Stimulated activated CD4-positive, alpha-beta T cell treated with anti-CD3 and anti-CD28 coated beads, Interleukin-15, amount 100 ng/mL, for 1 hour (primary cell): ENCODE measurements at regions not wholly inside any gene's neighbourhood (a gene's known extent, or its start where the extent isn't known, plus 50 kb on each side); places are given as distances from the start of the nearest gene placed in this dataset.

Experiments used
- DNase-seq, 2 donors: peaks; one replicate each; pipeline ENCODE4 v3.0.0-alpha.2; 2020; ENCODE audit warnings: low read depth in 1 of 2, low spot score in 1 of 2

DNA sequence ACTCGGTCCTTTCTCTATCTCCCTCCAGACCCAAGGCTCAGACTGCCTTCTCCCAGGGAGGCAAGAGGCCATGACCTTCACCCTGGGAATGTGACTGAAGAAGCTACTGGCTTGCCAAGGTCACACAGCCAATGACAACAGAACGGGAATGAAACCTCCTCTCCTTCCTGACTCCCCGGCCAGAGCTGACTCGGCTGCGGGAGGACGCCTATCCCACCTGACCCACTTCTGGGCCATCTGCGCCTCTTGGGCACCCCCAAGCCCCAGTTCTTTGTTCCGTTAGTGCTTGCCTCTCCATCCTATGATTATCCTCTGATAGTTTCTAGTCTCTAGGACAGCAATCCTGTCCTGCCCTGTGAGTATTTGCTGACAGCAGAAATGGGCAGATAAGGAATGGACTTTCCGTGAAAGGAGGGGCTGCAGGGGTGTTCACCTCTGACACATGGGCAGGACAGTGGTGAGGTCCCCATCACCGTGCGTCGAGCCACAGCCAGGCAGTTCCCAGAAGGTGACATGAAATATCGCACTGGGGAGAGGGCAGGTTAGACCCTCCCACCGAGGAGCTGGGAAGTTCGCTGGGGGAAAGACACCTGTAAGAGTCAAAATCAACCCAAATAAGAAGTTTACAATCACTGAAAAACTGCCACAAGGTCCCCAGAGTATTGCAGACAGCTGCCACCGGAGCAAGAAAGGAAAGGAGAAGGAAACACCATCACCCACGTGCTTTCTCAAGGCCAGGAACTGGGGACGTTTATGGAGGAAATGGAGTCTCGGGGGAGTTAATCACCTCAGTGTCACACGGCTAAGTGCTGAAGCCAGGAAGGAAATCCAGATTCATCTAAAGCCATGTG, 63.0 kb downstream of the INSIG1 start:
- no peak for DNase-seq

DNA sequence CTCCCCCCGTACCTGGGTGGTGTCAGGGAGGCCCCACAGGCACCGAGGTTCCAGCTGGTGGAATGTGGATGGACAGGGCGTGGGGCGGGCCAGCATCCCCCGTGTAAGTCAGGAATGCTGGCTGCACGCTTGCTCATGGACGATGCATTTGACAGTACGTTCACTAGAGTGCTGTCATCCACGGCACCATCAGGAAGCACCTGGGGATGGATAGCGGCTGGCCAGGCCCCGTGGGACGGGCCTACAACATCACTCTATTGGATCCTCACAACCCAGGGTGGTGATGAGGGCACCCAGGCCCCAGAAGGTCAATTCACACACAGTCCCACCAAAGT, 63.6 kb downstream of the INSIG1 start:
- no peak for DNase-seq

DNA sequence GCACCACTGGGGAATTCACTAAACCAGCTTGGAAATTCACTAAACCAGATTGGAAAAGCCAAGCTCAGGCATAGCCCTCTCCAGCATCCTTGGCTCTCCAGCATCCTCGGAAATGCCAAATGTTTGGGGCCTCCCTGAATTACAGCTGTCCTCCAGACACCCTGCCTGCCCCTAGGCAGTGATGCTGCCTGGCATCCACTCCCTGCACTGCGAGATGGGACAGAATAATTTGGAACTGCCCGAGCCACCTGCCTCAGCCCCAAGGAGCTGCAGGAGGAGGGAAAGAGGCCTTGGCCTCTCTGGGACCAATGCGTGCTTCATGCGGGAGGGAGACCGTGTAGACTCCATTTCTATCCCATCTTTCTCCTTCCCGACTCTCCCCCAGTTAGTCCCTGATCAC, 64.3 kb downstream of the INSIG1 start:
- DNase-seq: no peak

DNA sequence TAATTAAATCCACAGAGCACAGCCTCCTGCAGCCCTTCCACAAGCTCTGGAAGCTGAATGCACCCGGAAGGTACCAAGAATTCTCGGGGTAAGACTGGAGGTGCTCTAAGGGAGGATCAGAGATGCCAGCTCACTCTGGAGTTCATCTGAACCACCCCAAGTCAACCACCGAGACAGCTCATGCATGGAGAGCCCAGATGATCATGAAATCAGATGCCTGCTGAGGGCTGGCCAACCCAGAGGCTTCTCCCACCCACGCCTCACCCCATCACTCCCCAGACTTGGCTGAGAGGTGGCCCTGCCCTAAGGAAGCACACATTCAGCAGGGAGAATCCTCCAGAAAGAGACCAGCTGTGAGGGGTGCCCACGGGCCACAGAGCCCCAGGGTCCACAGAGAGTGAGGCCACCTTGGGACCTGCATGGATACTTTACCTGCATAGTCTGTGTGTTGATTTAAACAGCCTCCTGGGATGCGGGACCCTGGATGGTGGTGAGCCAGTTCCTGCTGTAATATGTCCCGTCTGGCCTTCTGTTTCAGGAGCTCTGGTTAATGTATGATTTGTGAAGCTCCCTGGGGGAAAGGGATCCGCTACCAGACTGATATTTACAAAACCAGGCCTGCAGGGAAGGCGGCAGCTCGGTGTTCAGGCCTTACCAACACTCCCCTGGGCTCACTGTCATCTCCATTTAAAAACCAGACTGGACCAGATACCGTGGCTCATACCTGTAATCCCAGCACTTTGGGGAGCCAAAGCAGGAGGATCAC, 64.9 kb downstream of the INSIG1 start:
- DNase-seq: no peak

DNA sequence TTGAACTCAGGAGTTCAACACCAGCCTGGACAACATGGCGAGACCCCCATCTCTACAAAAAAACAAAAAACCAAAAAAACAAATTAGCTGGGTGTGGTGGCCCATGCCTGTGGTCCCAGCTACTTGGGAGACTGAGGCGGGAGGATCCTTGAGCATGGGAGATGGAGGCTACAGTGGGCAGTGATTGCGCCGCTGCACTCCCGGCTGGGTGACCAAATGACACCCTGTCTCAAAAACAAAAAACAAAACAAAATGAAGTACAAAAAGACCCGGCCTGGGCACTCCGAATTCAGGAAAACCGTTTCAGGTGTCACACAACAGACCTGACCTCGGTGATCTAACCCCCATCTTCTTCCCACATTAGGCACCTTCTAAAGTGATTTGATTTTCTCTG, 65.5 kb downstream of the INSIG1 start:
- DNase-seq: no peak

DNA sequence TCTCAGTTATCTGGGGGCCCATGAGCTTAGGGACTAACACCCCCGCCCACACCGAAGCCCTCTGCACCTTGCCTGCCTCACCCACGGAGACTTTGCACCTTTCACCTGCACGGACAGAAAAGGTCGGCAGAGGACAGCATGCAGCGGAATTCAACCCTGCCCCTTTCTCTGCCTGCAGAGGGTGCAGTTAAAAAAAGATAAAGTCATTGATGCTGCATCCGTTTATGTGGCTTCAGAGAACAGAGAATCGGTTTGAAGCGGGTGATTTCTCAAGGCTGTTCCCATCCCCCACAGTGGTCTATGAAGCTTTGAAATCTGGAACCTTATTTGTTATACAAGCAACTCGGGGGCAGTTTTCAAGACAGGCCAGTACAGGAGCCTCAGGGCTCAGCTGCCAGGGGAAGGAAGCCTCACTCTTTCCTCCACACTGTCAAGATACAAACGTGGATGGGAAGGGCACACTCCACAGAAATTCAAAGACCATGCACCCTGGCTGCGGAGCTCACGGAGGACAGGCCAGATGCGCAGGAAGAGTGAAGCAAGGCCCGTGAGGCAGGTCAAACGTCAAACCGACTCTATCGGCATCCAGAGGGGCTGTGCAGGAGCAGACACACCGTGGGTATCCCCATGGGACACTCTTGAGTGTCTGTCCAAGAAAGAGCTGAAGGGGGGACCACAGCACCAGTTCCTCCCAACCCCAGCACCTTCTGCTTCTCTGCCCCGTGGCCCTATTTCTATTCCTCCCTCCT, 66.3 kb downstream of the INSIG1 start:
- DNase-seq: no peak

DNA sequence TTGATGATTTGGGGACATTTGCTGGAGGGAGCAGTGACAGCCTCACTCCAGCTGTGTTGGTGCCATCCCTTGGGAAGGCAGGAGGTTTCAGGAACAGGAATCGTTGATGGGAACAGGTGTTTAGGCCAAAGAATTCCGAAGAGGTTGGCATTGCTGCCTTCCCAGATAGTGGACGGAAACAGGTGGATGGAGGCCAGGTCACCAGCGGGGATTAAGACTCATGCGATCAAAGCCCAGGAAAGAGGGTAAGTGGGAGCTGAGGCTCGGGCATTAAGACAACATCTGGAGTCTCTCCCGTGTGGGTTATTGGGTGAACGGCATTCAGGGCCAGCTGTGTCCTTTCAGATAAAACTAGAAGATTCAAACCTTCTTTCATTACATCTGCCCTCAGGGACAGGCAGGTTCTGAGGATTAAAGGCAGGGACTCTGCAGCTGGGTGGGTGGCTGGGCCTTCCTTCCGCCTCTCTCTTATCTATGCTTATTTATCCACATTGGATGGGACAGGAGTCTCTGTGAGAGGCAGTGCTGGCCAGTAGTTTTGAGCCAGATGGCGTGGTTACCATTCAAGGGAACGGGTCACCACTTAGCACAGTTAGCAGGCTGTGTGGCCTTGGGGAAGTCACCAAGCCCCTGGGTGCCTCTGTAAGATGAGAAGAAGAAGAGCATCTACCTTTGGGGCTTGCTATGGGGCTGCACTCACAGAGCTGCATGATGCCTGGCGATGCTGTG, 67.6 kb downstream of the INSIG1 start:
- DNase-seq: no peak

DNA sequence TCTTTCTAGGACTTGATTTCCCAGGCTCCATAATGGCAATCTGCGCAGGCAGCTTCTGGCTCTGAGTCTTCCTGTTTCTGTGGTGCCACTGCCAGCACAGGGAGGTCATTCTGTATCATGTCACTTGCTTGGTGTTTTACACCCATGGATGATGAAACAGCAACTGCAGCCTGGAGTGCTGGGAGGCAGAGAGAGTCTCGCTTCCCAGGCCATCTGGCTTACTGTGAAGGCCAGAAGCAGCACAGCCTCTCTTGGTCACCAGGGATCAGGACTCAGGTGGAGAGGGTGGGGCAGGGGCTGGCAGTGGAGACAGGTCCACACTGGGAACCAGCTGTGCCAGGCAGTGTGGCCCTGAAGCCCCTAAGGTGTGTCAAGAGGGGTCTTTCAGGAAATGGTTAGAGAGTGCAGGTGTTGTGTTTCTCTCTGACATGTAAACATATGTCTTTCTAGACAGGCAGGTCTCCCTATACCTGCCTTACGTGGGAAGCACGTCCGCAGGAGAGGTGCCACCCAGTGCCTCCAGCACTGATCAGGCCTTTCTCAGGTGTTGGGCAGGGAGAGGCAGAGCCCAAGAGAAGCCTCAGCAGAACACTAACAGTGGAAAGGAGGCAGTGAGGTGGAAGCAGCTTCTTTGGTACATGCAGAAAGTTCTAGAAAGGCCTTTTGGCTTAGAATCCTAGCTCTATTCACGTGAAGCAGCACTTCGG, 71.4 kb downstream of the INSIG1 start:
- DNase-seq: no peak

DNA sequence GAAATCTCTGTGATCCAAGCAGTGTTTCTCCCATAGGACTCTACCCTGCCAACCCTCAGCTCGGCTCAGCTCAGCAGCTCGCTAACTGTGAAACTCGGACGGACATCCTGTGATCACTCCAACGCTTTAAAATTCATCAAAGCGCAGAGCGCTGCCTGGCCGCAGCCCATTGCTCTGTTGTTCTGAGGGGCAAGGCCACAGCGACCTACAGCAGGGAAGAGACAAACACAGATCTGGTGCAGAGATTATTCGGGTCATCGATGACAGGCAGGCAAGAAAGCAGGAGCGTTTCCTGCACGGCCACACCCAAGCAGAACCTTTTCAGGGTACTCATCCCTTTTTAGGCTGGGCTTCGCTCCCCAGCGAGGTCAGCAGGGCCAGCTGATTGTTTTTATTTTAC, 72.1 kb downstream of the INSIG1 start:
- DNase-seq: no peak

DNA sequence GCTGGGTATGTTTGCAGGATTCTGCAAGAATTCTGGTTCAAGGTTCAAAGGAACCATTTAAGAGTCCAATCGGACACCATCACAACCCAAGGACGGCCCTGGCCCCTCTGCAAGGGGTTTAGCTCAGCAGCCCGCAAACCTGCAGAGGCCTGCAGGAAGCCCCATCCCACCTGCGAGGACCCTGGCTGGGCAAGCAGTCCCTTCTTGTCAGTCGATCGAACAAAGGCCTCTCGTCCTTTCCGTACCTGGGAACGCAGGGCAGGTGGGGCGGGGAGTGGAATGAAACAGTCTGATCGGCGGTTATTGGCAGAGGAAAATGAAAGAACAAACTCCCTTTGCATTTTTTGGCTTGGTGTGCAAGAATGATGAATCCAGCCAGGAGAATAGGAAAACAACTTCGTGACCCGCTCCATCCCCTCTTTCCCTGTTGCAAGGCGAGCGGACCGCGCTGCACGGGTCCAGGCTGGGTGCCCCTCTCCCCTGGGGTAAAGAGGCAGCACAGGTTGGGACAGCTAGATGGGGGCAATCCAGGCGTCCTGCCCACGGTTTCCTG, 73.7 kb downstream of the INSIG1 start:
- no peak for DNase-seq

DNA sequence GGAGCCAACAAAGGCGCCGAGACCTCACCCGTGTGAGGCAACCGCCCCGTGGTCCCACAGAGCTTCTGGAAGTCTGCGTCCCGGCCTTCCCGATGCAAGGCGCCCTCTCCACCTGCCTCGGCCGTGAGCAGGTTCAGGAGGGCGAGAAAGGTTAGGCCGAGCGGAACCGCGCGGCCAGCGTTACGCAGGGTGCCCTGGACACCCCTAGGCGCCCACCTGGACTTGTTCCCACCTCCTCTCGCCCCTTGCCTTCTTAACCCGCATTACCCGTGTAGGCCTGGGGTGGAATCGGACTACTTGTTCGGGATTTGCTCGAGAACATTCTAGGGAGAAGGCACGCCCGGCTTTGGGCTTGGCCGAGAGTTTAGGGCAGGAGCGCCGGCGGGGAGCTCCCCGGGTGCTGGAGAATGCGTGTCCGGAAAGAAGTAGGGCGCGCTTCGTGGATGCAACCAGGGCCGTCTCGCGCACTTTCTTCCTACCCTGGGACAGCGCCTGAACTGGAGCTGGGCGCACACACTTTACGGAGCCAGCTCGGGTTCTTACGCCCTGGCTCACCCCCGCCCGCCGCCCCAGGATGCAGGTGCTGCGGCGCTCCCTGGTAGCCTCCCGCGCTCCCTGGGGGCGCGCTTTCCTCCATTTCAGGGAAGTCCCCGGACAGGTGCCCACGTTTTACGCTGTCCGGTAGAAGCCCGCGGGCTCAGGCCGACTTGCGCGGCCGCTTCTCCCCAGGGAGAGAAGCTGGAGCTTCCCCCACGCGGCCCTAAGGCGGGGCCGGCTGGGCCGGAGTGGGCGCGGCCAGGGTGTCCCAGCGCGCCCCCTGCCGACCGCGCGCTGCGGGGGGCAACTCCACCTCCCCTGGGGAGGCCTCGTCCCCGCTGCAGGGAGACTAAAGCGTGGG, 74.5 kb downstream of the INSIG1 start:
- no peak for DNase-seq

DNA sequence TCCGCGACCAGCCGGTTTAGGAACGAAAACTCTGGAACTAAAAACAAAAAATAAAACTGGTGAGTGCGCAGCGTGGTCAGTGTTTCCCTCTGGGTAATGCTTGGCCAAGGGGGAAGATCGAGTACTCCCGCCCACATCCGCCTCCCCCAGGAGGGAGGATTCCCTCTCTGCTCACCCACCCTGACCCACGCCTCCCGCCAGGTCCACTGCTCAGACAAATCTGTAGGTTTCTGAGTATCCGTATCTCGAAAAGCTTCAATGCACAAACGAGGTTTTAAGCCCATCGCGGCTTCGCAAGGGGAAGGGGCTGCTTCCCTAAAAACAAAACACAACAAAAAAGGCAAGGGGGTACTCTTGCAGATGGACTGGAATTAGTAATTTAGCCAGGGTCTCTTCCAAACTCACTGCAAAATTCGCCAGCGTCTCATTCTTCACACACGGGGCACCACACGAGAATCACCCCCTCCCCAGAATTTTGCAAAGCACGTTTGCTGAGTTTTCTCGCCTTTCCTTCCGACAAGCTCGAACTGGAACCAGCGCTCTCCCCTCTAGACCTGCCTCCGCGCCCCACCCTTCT, 75.2 kb downstream of the INSIG1 start:
- DNase-seq: no peak

DNA sequence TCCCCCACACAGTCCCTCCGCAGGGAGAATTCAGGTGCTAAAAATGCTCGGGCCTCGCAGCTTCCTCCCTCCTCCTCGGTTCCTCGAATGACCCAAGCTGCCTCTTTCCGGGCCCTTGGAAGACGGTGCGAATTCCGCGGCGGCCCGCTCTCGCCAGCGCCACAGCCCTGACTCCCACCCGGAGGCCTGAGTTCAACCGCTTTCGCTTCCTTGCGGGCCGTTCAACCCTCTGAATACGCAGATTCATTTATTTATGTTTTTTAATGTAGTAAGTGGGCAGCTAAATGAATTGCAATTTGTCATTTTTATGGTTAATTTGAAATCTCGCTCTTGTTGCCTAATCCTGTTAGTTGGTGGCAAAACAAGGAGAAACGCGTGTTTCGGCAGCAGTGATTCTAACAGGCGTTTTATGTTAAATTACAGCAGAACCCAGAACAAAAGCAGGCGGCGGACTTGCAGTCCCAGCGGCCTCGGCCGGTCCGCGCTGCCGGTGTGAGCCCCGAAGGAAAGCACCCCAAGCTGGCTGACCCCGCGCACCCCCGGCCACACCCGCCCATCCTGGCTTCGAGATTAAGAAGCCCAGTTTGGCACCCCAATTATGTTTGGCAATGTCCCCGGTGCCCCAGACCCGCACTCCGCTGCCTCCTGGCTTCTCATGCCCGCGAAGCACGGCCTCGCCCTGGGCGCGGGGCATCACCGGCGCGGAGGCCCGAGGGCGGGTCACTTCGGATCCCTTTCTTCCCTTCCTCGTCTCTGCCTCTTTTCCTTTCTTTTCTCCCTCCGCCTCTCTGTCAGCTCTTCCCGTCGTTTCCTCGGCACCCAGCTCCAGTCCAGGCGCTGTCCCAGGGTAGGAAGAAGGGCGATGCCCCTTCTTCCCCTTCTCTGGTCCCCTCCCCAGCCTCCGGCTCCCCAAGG, 75.9 kb downstream of the INSIG1 start:
- DNase-seq: no peak

DNA sequence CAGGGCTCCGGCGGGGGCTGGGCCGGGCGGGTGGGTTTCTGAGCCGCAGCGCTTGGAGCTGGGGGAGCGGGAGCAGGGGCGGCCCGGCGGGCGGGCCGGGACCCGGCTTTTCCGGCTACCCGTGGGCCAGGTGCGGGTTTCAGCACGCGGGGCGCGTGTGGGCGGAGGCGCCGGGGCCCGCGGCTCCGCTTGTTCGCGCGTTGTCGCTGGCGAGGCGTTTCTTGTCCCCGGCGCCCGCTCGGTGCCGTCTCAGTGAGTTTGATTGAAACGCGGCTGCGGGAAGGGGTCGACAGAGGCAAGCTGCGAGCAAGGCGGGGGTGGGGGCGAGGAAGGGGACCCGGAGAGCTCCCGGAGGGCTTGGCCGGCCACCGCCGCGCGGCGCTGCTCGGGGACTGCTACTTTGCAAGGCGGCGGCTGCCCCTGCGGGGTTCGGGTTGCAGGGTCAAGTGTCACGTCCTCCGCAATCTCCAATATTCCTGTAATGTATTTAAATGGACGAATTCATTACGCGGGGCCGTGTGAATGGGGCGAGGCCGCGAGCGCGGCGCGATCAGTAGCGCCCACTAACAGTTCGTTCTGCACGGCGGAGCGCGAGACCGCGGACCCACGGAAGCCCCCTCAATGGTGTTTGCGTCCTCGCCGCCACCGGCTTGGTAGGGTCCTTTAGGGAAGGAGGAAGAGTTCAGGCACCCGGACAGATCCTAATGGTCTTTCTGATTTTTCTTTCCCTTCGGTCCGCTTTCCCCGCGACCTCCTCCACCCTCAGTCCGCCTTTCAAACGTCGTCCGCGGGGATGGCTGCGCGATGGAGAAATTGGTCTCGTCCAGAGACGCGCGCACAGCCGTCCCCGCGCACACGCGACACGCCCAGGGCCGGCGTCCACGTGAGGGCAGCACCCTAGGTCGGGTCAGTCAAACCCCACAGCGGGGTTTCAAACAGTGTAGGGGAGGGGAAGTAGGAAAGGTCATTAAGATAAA, 76.9 kb downstream of the INSIG1 start:
- DNase-seq: no peak

DNA sequence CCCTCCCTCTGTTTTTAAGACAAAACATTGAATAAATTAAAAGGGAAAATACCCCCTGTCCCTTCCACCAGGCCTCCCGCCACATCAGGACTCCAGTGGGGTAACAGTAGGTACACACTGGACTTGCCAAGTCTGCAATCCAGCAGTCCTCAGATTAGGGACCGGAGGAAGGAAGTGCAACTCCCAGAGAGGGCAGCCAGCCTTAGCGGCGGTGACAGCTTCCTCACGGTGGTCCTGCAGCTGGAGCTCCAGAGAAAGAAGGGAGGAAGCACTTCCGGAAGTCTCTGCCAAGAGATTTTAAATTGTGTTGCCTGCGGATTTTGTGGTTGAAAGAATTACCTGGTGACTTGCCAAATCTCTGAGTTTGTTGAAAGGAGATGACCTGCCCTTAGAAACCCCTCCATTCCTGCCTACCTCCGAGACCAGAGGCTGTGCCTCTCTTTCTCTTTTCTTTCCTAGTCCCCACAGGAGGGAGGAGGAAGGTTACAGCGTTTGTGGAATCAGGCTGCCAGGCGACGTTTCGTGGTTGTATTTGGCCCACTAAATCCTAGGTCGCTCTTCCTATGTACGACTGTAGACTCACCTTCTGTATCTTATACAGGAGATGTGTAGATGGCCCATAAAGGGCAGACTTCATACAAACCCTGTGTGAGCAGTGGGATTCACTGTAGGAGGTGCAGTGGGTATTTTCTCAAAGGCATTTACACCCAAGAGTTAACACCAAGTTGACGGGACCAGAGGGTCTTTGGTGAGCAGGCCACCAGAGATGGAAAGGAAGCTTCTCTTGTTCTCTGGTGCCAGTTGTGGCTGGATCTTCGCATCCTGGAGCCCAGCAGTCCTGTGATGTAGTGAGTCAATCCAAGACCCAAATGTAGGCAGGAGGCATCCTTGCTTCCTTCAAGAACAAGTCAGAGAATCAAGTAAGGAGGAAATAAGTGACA, 77.9 kb downstream of the INSIG1 start:
- DNase-seq: no peak
